Ureter (tissue), 1 donor: ENCODE measurements at regions not wholly inside any gene's neighbourhood (a gene's known extent, or its start where the extent isn't known, plus 50 kb on each side); places are given as distances from the start of the nearest gene placed in this dataset.
"Not testable (repeated sequence)": the region's sequence is repeated elsewhere in the genome, so short reads cannot be mapped to it uniquely, and the experiment has no call there.

Experiments used
- DNase-seq: peaks from one replicate; pipeline ENCODE4 v3.0.0-alpha.2; 2020; ENCODE audit warnings: low spot score
- donor health status: DM: yes; HTN: yes; CAD: no.

GRCh38 chr3:5692446-5692845 lies 504.9 kb downstream of the EDEM1 start:
- no peak for DNase-seq

GRCh38 chr3:5694266-5694665 lies 506.8 kb downstream of the EDEM1 start:
- no peak for DNase-seq

- no peak for DNase-seq
Observed at GRCh38 chr3:5698851-5699250, 511.3 kb downstream of the EDEM1 start.

DNA sequence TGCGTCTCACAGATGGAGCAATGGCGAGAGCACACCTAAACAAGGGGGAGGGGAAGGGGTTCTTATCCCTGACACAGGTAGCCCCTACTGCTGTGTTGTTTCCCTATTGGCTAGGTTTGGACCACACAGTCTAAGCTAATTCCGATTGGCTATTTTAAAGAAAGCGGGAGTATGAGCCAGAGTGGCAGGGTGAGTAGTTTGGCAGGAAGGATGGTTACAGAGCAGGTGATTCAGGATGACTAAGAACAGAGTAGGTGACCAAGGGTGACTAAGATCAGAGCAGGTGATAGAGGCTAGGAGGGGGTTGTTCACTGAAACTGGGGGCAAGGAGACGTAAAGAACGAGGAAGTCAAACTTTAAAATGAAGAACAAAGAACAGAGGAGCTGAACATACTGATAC lies 511.8 kb downstream of the EDEM1 start:
- peak; percentile 53 for DNase-seq

GRCh38 chr3:5699811-5700210 lies 512.3 kb downstream of the EDEM1 start:
- DNase-seq = no peak

- DNase-seq = not testable (repeated sequence)
Observed at GRCh38 chr3:5701005-5701404, 513.5 kb downstream of the EDEM1 start.

DNA sequence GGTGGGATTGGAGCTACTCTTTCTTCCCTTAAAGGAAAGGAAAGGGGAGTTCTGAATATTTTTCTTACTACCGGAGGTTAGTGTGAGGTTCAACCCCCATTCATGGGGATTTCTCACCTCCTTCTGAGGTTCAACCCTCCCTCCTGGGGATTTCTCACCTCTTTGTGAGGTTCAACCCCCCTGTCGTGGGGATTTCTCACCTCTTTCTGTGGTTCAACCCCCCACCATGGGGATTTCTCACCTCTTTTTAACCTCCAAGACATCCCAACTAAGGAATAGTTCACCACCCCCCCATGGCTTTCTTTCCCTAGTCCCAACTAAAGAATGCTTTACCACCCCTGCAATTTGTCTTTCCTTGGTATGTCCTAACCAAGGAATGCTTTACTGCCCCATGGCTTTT lies 520.3 kb downstream of the EDEM1 start:
- DNase-seq = no peak

- DNase-seq = no peak
Observed at GRCh38 chr3:5709714-5710113, 522.2 kb downstream of the EDEM1 start.

GRCh38 chr3:5710718-5711117 lies 523.2 kb downstream of the EDEM1 start:
- DNase-seq = no peak

GRCh38 chr3:5717254-5717653 lies 529.7 kb downstream of the EDEM1 start:
- DNase-seq = no peak

DNA sequence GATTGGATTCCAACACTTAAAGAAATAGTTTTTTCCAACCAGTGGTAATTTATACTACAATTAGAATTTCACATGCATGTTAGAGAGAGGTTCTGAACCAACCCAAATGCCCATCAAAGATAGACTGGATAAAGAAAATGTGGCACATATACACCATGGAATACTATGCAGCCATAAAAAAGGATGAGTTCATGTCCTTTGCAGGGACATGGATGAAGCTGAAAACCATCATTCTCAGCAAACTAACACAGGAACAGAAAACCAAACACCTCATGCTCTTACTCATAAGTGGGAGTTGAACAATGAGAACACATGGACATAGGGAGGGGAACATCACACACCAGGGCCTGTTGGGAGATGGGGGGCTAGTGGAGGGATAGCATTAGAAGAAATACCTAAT lies 532.2 kb downstream of the EDEM1 start:
- DNase-seq = not testable (repeated sequence)

GRCh38 chr3:5725801-5726200 lies 538.3 kb downstream of the EDEM1 start:
- no peak for DNase-seq

GRCh38 chr3:5726621-5727020 lies 539.1 kb downstream of the EDEM1 start:
- no peak for DNase-seq

- DNase-seq = no peak
Observed at GRCh38 chr3:5727743-5728484, 540.4 kb downstream of the EDEM1 start.

GRCh38 chr3:5729852-5730251 lies 542.3 kb downstream of the EDEM1 start:
- no peak for DNase-seq

DNA sequence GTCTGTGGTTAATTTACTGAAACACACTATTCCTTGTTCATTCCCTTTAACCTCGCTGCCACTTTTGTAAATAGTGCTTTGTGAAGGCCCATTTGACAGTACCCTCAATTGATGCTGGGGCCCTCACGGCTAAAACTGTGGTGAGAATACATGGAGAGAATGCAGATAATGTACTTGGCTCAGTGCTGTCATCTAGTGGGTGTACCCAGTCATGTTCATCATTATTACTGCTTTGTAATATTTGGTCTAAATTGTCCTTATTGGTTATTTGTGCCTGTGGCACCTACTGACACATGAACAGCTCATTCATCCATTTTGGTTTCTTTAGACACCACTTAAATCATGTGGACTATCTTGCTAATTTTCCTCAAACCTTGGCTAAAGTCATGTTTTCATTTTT lies 543.6 kb downstream of the EDEM1 start:
- DNase-seq = no peak

DNA sequence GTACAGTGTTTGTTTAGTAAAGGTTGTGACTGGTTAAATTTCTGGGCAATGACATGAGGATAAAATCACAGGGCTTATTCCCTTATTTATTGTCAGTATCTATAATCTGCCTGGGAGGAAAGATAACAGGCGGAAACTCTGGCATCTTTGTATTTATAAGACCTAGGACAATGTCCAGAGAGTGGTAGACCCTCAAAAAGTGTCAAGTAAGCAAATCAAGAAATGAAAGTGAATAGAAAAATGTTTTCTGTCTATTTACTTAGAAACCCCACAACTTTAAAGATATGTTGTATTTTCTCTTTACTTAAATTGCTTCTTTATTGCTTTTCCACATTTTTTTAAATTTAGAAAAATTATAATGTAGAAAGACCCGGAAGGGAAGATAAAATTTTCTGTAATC lies 544.6 kb downstream of the EDEM1 start:
- DNase-seq = no peak

DNA sequence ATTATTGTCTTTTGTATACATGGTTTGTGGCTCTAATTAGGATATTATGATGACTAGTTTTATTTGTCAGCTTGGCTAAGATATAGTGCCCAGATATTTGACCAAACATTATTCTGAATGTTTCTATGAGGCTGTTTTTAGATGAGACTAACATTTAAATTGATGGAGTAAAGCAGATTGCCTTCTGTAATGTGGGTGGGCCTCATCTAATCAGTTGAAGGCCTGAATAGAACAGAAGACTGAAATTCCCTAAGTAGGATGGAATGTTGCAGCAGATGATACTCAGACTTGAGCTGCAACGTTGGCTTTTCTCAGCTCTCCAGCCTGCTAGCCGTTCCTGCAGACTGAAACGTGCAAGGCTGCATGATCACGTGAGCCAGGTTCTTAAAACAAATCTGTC lies 546.5 kb downstream of the EDEM1 start:
- DNase-seq = no peak

GRCh38 chr3:5735896-5736295 lies 548.4 kb downstream of the EDEM1 start:
- DNase-seq = no peak

GRCh38 chr3:5739299-5739935 lies 551.9 kb downstream of the EDEM1 start:
- DNase-seq = no peak

- DNase-seq = no peak
Observed at GRCh38 chr3:5739949-5740348, 552.4 kb downstream of the EDEM1 start.

- no peak for DNase-seq
Observed at GRCh38 chr3:5741017-5741416, 553.5 kb downstream of the EDEM1 start.

DNA sequence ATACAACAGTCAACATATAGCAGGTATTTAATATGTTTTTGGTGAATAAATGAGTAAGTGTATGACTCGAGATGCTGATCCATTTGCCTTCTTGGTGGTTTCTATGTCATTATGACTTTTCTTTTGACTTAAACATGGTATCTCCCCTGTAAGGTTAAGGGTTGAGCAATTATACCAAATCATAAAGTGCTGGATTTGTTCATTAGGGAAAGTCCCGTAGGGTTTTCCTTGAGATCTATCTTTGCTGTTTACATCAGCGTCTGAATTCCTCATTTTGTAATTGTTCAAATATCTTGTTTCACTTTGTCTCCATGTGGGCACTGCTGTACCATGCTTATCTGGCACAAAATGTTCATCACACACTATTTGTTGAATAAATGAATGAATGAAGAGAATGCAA lies 562.6 kb downstream of the EDEM1 start:
- DNase-seq = no peak
